ENCODE measurements at regions not wholly inside any gene's neighbourhood (a gene's known extent, or its start where the extent isn't known, plus 50 kb on each side); places are given as distances from the start of the nearest gene placed in this dataset.

GRCh38 chr11:130710021-130710420, 206.3 kb downstream of the SNX19 start:
- intact Hi-C loops (cut with micrococcal nuclease): no loop called here
- no peak overlapping the region for H3K4me3 Mint-ChIP-seq (ENCODE audit: unreplicated experiment)
- no peaks in the 10 kb centered on the region for H3K4me1 Mint-ChIP-seq (ENCODE audit: insufficient read depth, unreplicated experiment)
- H3K9me3 Mint-ChIP-seq (ENCODE audit: unreplicated experiment): no peaks in the 10 kb centered on the region
- CTCF ChIA-PET: interaction anchor here (0.6 to 0.7 kb wide), 2 partner anchors 9 to 152 kb away, joined by 3 to 4 read pairs; no protein-coding TSS in a partner anchor
- H3K27me3 Mint-ChIP-seq (ENCODE audit: insufficient read depth, unreplicated experiment): no peaks in the 10 kb centered on the region
- no peak overlapping the region for H3K27ac Mint-ChIP-seq (ENCODE audit: low read depth, unreplicated experiment)
- DNase-seq (ENCODE audit: unreplicated experiment): no peak
- BruUV-seq (replicated peaks): no TSS peak
- no peaks in the 10 kb centered on the region for H3K36me3 Mint-ChIP-seq (ENCODE audit: insufficient read depth, unreplicated experiment)
- POLR2A ChIA-PET: no interaction called here
- TF ChIP-seq CTCF (IDR thresholded peaks at IDR 0.05; ENCODE audit: unreplicated experiment): no peak

DNA sequence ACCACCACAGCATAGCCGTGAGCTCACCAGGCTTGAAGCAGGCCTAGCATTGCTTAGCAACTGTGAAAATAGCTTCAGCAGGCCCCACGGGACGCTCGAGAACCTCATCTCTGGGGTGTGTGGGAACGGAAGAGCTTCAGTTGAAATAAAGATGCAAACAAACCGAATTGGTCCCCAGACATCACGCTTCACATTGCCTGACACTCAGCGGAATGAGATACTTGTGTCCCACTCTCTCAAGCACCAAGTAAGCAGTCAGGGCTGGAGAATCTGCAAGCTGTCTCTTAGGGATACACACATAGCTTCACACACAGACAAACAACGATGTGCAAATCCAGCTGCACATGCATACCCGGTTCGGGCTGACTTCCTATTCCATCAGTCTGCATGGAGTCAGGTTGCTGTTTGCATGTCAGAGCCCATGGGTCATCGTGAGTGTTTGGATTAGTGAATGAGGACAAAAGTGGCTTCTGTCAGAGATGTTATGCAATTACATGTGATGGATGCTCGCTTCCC, 205.7 kb downstream of the SNX19 start:
- no peak overlapping the region for H3K4me3 Mint-ChIP-seq (ENCODE audit: unreplicated experiment)
- no peak overlapping the region for H3K27ac Mint-ChIP-seq (ENCODE audit: low read depth, unreplicated experiment)
- no peaks in the 10 kb centered on the region for H3K36me3 Mint-ChIP-seq (ENCODE audit: insufficient read depth, unreplicated experiment)
- POLR2A ChIA-PET: no interaction called here
- no peaks in the 10 kb centered on the region for H3K9me3 Mint-ChIP-seq (ENCODE audit: unreplicated experiment)
- CTCF ChIA-PET: interaction anchor here (0.6 to 0.7 kb wide), 2 partner anchors 9 to 152 kb away, joined by 3 to 4 read pairs; no protein-coding TSS in a partner anchor
- H3K4me1 Mint-ChIP-seq (ENCODE audit: insufficient read depth, unreplicated experiment): no peaks in the 10 kb centered on the region
- BruUV-seq (replicated peaks): no TSS peak
- no peaks in the 10 kb centered on the region for H3K27me3 Mint-ChIP-seq (ENCODE audit: insufficient read depth, unreplicated experiment)
- no peak for TF ChIP-seq CTCF (IDR thresholded peaks at IDR 0.05; ENCODE audit: unreplicated experiment)
- intact Hi-C loops (cut with micrococcal nuclease): no loop called here
- DNase-seq (ENCODE audit: unreplicated experiment): no peak

DNA sequence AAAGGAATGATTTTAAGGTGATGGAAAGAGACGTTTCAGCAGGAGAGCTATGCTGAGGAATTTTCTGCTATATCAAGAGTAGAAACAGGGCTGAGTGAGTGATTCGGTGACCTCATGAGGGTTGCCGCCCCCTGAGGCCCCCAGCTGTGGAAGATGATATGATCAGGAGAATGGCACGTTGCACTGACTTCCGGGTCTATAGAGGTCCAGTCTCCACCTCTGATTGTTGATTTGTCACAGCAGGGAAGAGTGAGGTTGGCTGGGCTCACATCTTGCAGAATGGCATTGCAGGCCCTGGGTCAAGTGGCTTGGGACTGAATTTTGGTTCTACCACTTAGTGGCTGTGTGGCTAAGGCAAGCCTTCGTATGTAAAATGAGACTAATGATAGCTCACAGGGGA, 205.1 kb downstream of the SNX19 start:
- intact Hi-C loops (cut with micrococcal nuclease): no loop called here
- Mint-ChIP-seq H3K9me3 (ENCODE audit: unreplicated experiment) (no peaks in the 10 kb centered on the region), H3K4me1 (ENCODE audit: insufficient read depth, unreplicated experiment) (no peaks in the 10 kb centered on the region), H3K27me3 (ENCODE audit: insufficient read depth, unreplicated experiment) (no peaks in the 10 kb centered on the region), H3K36me3 (ENCODE audit: insufficient read depth, unreplicated experiment) (no peaks in the 10 kb centered on the region), H3K27ac (ENCODE audit: low read depth, unreplicated experiment) (no peak overlapping the region), H3K4me3 (ENCODE audit: unreplicated experiment) (no peak overlapping the region)
- ChIA-PET CTCF (no interaction called here), POLR2A (no interaction called here)
- TF ChIP-seq CTCF (IDR thresholded peaks at IDR 0.05; ENCODE audit: unreplicated experiment): no peak
- BruUV-seq (replicated peaks): no TSS peak
- no peak for DNase-seq (ENCODE audit: unreplicated experiment)

DNA sequence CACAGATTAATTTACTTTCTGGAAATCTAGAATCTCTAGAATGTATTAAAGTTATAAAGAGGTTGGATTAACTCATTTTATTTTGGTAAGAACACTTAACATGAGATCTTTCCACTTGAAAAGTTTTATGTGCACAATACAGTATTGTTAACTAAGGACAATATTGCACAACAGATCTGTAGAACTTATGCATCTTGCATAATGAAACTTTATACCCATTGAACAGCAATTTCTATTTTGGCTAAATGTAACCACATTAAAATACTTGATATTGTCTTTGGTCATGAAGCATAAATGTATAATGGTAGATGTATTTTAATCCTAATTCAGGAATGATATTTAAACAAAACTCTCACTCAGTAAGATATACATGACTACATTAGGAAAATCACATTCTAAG, 203.8 kb downstream of the SNX19 start:
- H3K27me3 Mint-ChIP-seq (ENCODE audit: insufficient read depth, unreplicated experiment): no peaks in the 10 kb centered on the region
- H3K27ac Mint-ChIP-seq (ENCODE audit: low read depth, unreplicated experiment): no peak overlapping the region
- no peaks in the 10 kb centered on the region for H3K4me1 Mint-ChIP-seq (ENCODE audit: insufficient read depth, unreplicated experiment)
- CTCF ChIA-PET: interaction anchor here (0.6 to 1.2 kb wide), 4 partner anchors 15 to 247 kb away, joined by 3 to 5 read pairs (median 4); no protein-coding TSS in a partner anchor
- H3K9me3 Mint-ChIP-seq (ENCODE audit: unreplicated experiment): no peaks in the 10 kb centered on the region
- BruUV-seq (replicated peaks): no TSS peak
- H3K4me3 Mint-ChIP-seq (ENCODE audit: unreplicated experiment): no peak overlapping the region
- DNase-seq (ENCODE audit: unreplicated experiment): no peak
- no peaks in the 10 kb centered on the region for H3K36me3 Mint-ChIP-seq (ENCODE audit: insufficient read depth, unreplicated experiment)
- POLR2A ChIA-PET: no interaction called here
- TF ChIP-seq CTCF (IDR thresholded peaks at IDR 0.05; ENCODE audit: unreplicated experiment): no peak
- intact Hi-C loops (cut with micrococcal nuclease): no loop called here

All from MCF 10A (cell line).